Panc1 (cell line): ENCODE measurements at regions not wholly inside any gene's neighbourhood (a gene's known extent, or its start where the extent isn't known, plus 50 kb on each side); places are given as distances from the start of the nearest gene placed in this dataset.

Experiments
- ATAC-seq: fragments of 200-7000 bp; cut with Tn5 transposase; 2 replicates; pipeline ENCODE4 v1.9.1; 2020; ENCODE audit warnings: mild to moderate bottlenecking, moderate library complexity
- BruUV-seq: library from RNA; stranded (reverse); fragments of 400-500 nt; replicated peaks from 2 replicates; lab custom pipeline; 2021; lab: Mats Ljungman, UMichigan
- CTCF ChIA-PET: fragments of 300-600 bp; sonication (Branson Sonifier 250); formaldehyde crosslinking; loops from one replicate; lab custom pipeline; 2022; ENCODE audit warnings: antibody characterized with exemption; lab: Charles Lee
- POLR2A ChIA-PET: fragments of 300-600 bp; sonication (Branson Sonifier 250); formaldehyde crosslinking; loops from one replicate; lab custom pipeline; 2022; ENCODE audit warnings: antibody characterized with exemption; lab: Charles Lee
- DNase-seq: peaks from one replicate; pipeline ENCODE4 v3.0.0-alpha.2; 2010; ENCODE audit warnings: low read depth, low spot score
- H3K27ac ChIP-seq: 2 replicates; pipeline ENCODE4 v1.5.1; 2011; ENCODE audit warnings: mild to moderate bottlenecking, low read length, inconsistent platforms
- H3K27me3 ChIP-seq: fragments of 200-500 bp; sonication (Bioruptor generic); 2 replicates; pipeline ENCODE4 v1.6.0; 2014; ENCODE audit warnings: low read length, inconsistent platforms; ENCODE audit not compliant: control insufficient read depth, insufficient read depth
- H3K36me3 ChIP-seq: fragments of 200-500 bp; sonication (Bioruptor generic); 2 replicates; pipeline ENCODE4 v1.5.1; 2014; ENCODE audit warnings: inconsistent platforms, mild to moderate bottlenecking, low read length, moderate library complexity; ENCODE audit not compliant: control insufficient read depth, insufficient read depth
- H3K4me1 ChIP-seq: 2 replicates; pipeline ENCODE4 v1.5.1; 2011; ENCODE audit warnings: inconsistent platforms, mild to moderate bottlenecking, low read length, moderate library complexity; ENCODE audit not compliant: control insufficient read depth, insufficient read depth
- H3K4me3 ChIP-seq, 2 experiments: 2 replicates each; pipeline ENCODE4 v1.5.1; 2011 to 2012; ENCODE audit warnings: low read depth in 2 of 2, low read length in 2 of 2, mild to moderate bottlenecking in 2 of 2, inconsistent platforms in 1 of 2, moderate library complexity in 1 of 2
- H3K9me3 ChIP-seq: fragments of 200-500 bp; sonication (Bioruptor generic); 2 replicates; pipeline ENCODE4 v1.5.1; 2014; ENCODE audit warnings: low read depth, mild to moderate bottlenecking, inconsistent platforms, low read length, moderate library complexity; ENCODE audit not compliant: control insufficient read depth, insufficient read depth
- POLR2AphosphoS5 ChIP-seq: IDR thresholded peaks from 2 replicates; pipeline ENCODE4 v1.6.1; 2012; ENCODE audit warnings: mild to moderate bottlenecking, low read depth, low read length, moderate library complexity
- SIN3A ChIP-seq: IDR thresholded peaks from 2 replicates; pipeline ENCODE4 v1.6.1; 2012; ENCODE audit warnings: low read depth, mild to moderate bottlenecking, low read length, moderate library complexity, borderline replicate concordance; ENCODE audit not compliant: insufficient read depth
- TCF7L2 ChIP-seq: IDR thresholded peaks from 2 replicates; pipeline ENCODE4 v1.6.1; 2011; ENCODE audit warnings: mild to moderate bottlenecking, low read depth, low read length, inconsistent platforms
- in situ Hi-C: cut with HindIII; loops from 2 replicates; pipeline ENCODE4 v1.10.0; 2016; ENCODE audit warnings: low sequenced_read_pairs, low pct_unique_long_range_greater_than_20kb
- intact Hi-C: fragments of 100-400 bp; cut with micrococcal nuclease; formaldehyde crosslinking; loops from one replicate; pipeline ENCODE4 v1.10.0; 2022; ENCODE audit not compliant: unreplicated experiment
- TF ChIP-seq, protein P1 (sequence below): fragments of 450-650 bp; IDR thresholded peaks from 2 replicates; pipeline ENCODE4 v1.5.1; 2017; ENCODE audit warnings: mild to moderate bottlenecking
- TF ChIP-seq, protein P2 (sequence below), 2 experiments: IDR thresholded peaks; 2 replicates each; pipeline ENCODE4 v1.6.1; 2011 to 2012; ENCODE audit warnings: low read depth in 2 of 2, control low read depth in 1 of 2, low read length in 1 of 2, mild to moderate bottlenecking in 1 of 2, moderate library complexity in 1 of 2; ENCODE audit not compliant: insufficient read depth in 1 of 2

DNA sequence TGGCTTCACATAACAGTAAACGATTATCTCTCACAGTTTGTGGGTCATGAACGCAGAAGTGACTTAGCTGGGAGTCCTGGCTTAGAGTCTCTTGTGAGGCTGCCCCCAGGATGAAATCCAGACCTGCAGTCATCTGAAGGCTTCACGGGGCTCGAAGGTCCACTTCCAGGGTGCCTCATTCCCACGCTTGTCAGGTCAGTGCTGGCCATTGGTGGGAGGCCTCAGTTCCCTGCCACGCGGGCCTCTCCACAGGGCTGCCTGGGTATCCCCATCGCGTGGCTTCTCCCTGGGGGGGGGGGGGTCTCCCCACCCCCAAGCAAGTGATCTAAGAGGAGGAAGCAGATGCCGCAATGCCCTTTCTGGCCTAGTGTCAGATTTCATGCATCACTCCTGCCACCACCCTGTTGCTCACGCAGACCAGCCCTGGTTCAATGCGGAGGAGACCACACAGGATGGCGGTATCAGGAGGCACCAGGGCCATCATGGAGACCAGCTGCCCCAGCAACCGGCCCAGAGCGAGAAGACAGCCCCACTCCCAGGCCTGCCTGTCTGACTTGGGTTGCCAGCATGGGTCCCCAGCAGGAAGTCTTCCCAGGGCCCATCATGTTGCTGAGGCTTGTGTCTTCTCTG lies 77.3 kb upstream of the CDH5 start:
- TF ChIP-seq TCF7L2 = no peak
- TF ChIP-seq SIN3A = no peak
- TF ChIP-seq, protein P1, sequence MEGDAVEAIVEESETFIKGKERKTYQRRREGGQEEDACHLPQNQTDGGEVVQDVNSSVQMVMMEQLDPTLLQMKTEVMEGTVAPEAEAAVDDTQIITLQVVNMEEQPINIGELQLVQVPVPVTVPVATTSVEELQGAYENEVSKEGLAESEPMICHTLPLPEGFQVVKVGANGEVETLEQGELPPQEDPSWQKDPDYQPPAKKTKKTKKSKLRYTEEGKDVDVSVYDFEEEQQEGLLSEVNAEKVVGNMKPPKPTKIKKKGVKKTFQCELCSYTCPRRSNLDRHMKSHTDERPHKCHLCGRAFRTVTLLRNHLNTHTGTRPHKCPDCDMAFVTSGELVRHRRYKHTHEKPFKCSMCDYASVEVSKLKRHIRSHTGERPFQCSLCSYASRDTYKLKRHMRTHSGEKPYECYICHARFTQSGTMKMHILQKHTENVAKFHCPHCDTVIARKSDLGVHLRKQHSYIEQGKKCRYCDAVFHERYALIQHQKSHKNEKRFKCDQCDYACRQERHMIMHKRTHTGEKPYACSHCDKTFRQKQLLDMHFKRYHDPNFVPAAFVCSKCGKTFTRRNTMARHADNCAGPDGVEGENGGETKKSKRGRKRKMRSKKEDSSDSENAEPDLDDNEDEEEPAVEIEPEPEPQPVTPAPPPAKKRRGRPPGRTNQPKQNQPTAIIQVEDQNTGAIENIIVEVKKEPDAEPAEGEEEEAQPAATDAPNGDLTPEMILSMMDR = no peak
- no peak for TF ChIP-seq POLR2AphosphoS5
- TF ChIP-seq, protein P2, sequence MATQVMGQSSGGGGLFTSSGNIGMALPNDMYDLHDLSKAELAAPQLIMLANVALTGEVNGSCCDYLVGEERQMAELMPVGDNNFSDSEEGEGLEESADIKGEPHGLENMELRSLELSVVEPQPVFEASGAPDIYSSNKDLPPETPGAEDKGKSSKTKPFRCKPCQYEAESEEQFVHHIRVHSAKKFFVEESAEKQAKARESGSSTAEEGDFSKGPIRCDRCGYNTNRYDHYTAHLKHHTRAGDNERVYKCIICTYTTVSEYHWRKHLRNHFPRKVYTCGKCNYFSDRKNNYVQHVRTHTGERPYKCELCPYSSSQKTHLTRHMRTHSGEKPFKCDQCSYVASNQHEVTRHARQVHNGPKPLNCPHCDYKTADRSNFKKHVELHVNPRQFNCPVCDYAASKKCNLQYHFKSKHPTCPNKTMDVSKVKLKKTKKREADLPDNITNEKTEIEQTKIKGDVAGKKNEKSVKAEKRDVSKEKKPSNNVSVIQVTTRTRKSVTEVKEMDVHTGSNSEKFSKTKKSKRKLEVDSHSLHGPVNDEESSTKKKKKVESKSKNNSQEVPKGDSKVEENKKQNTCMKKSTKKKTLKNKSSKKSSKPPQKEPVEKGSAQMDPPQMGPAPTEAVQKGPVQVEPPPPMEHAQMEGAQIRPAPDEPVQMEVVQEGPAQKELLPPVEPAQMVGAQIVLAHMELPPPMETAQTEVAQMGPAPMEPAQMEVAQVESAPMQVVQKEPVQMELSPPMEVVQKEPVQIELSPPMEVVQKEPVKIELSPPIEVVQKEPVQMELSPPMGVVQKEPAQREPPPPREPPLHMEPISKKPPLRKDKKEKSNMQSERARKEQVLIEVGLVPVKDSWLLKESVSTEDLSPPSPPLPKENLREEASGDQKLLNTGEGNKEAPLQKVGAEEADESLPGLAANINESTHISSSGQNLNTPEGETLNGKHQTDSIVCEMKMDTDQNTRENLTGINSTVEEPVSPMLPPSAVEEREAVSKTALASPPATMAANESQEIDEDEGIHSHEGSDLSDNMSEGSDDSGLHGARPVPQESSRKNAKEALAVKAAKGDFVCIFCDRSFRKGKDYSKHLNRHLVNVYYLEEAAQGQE (IDR thresholded peaks at IDR 0.05; ENCODE audit: insufficient read depth in 1 of 2, low read depth in 2 of 2, low read length in 1 of 2) = no peak
- in situ Hi-C loops (no loop called here), intact Hi-C loops (no loop called here)
- CTCF ChIA-PET = interaction anchor here (0.6 kb wide), 1 partner anchor 1830 kb away, joined by 4 read pairs; no protein-coding TSS in a partner anchor
- DNase-seq = no peak
- Histone ChIP-seq H3K27me3 (no peaks in the 10 kb centered on the region), H3K36me3 (no peaks in the 10 kb centered on the region), H3K4me3 (no peak overlapping the region), H3K4me1 (no peaks in the 10 kb centered on the region), H3K9me3 (no peaks in the 10 kb centered on the region), H3K27ac (no peak overlapping the region)
- no peak for ATAC-seq
- POLR2A ChIA-PET = no interaction called here
- BruUV-seq = no TSS peak

DNA sequence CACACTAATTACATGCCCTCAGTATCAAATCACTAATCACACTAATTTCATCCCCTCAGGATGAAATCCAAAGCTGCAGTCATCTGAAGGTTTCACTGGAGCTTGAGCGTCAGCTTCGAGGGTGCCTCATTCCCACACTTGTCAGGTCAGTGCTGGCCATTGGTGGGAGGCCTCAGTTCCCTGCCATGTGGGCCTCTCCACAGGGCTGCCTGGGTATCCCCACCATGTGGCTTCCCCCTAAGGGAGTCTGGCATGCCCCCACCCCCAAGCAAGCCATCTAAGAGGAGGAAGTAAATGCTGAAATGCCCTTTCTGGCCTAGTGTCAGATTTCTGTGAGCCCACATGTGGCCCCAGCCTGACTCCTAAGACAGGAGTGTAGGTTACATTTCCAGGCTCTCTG lies 78.6 kb upstream of the CDH5 start:
- CTCF ChIA-PET = no interaction called here
- intact Hi-C loops (no loop called here), in situ Hi-C loops (no loop called here)

More for the DNA sequence above, 78.6 kb upstream of the CDH5 start:
- Histone ChIP-seq H3K27me3 (no peaks in the 10 kb centered on the region), H3K36me3 (no peaks in the 10 kb centered on the region), H3K9me3 (no peaks in the 10 kb centered on the region), H3K4me1 (no peaks in the 10 kb centered on the region), H3K27ac (no peak overlapping the region), H3K4me3 (no peak overlapping the region)
- no TSS peak for BruUV-seq
- TF ChIP-seq SIN3A (no peak), TCF7L2 (no peak), POLR2AphosphoS5 (no peak)
- TF ChIP-seq, protein P2 (IDR thresholded peaks at IDR 0.05; ENCODE audit: insufficient read depth in 1 of 2, low read depth in 2 of 2, low read length in 1 of 2) = no peak
- TF ChIP-seq, protein P1 = no peak
- ATAC-seq (no peak), DNase-seq (no peak)
- POLR2A ChIA-PET = no interaction called here
